ENCODE measurements at regions not wholly inside any gene's neighbourhood (a gene's known extent, or its start where the extent isn't known, plus 50 kb on each side); places are given as distances from the start of the nearest gene placed in this dataset.

DNA sequence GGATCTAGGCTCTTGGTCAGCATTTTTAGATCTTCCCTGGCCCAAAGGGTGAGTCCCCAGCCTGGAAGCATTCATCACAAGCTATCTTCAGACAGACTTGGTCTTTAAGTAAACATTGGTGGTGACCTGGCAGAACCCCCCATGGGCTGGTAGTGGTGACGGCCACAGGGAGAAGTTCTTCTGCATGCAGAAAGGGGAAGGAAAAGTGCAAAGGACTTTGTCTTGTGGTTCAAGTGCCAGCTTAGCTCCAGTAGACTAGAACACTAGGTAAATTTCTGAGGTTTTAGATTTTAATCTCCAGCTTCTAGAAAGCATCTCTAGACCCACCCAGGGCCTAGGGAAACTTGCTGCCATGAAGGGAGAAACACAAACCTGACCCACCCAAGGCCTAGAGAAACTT lies 584.0 kb downstream of the CHSY3 start:
- no peak overlapping the region for H3K27ac ChIP-seq
- H3K4me1 ChIP-seq, result no peaks in the 10 kb centered on the region
- H3K36me3 ChIP-seq, result no peaks in the 10 kb centered on the region
- no peaks in the 10 kb centered on the region for H3K9me3 ChIP-seq
- TF ChIP-seq EP300 (IDR thresholded peaks at IDR 0.05) (no peak), POLR2AphosphoS5 (IDR thresholded peaks at IDR 0.05) (no peak), CTCF (IDR thresholded peaks at IDR 0.05) (no peak), POLR2A (IDR thresholded peaks at IDR 0.05) (no peak)
- DNase-seq (ENCODE audit: low spot score in 2 of 2), result no peak
- 93% methylated on average over 1 of the region's 1 CpG for WGBS
- no peaks in the 10 kb centered on the region for H3K27me3 ChIP-seq
- H3K4me3 ChIP-seq, result no peak overlapping the region

- DNase-seq (ENCODE audit: low spot score in 2 of 2), result no peak
- Histone ChIP-seq H3K27ac (no peak overlapping the region), H3K4me1 (no peaks in the 10 kb centered on the region), H3K27me3 (no peaks in the 10 kb centered on the region), H3K36me3 (no peaks in the 10 kb centered on the region), H3K4me3 (no peak overlapping the region), H3K9me3 (no peaks in the 10 kb centered on the region)
- 73% methylated on average over 3 of the region's 9 CpGs for WGBS
- TF ChIP-seq POLR2AphosphoS5 (IDR thresholded peaks at IDR 0.05) (no peak), EP300 (IDR thresholded peaks at IDR 0.05) (no peak), POLR2A (IDR thresholded peaks at IDR 0.05) (no peak), CTCF (IDR thresholded peaks at IDR 0.05) (no peak)
Observed at GRCh38 chr5:130479045-130479804, 575.0 kb downstream of the CHSY3 start.

GRCh38 chr5:130476325-130476724 lies 572.1 kb downstream of the CHSY3 start:
- TF ChIP-seq POLR2AphosphoS5 (IDR thresholded peaks at IDR 0.05), result no peak
- TF ChIP-seq EP300 (IDR thresholded peaks at IDR 0.05), result no peak
- no peak for TF ChIP-seq POLR2A (IDR thresholded peaks at IDR 0.05)
- TF ChIP-seq CTCF (IDR thresholded peaks at IDR 0.05), result no peak
- H3K27me3 ChIP-seq, result no peaks in the 10 kb centered on the region
- no peak overlapping the region for H3K4me3 ChIP-seq
- WGBS, result 93% methylated on average over 6 of the region's 6 CpGs
- no peak overlapping the region for H3K27ac ChIP-seq
- no peaks in the 10 kb centered on the region for H3K9me3 ChIP-seq
- no peaks in the 10 kb centered on the region for H3K36me3 ChIP-seq
- no peak for DNase-seq (ENCODE audit: low spot score in 2 of 2)
- H3K4me1 ChIP-seq, result no peaks in the 10 kb centered on the region

GRCh38 chr5:130462516-130462915 lies 558.3 kb downstream of the CHSY3 start:
- H3K9me3 ChIP-seq, result peaks cover 4% of the 10 kb centered on the region
- no peaks in the 10 kb centered on the region for H3K36me3 ChIP-seq
- no peaks in the 10 kb centered on the region for H3K27me3 ChIP-seq
- TF ChIP-seq EP300 (IDR thresholded peaks at IDR 0.05), result no peak
- TF ChIP-seq CTCF (IDR thresholded peaks at IDR 0.05), result no peak
- no peak for TF ChIP-seq POLR2AphosphoS5 (IDR thresholded peaks at IDR 0.05)
- no peak for TF ChIP-seq POLR2A (IDR thresholded peaks at IDR 0.05)
- no peak overlapping the region for H3K27ac ChIP-seq
- no peak for DNase-seq (ENCODE audit: low spot score in 2 of 2)
- no peaks in the 10 kb centered on the region for H3K4me1 ChIP-seq
- 91% methylated on average over 1 of the region's 1 CpG for WGBS
- H3K4me3 ChIP-seq, result no peak overlapping the region

- Histone ChIP-seq H3K4me3 (no peak overlapping the region), H3K4me1 (no peaks in the 10 kb centered on the region), H3K36me3 (no peaks in the 10 kb centered on the region), H3K27ac (no peak overlapping the region), H3K27me3 (no peaks in the 10 kb centered on the region), H3K9me3 (peaks cover 8% of the 10 kb centered on the region)
- TF ChIP-seq POLR2AphosphoS5 (IDR thresholded peaks at IDR 0.05), result no peak
- TF ChIP-seq CTCF (IDR thresholded peaks at IDR 0.05), result no peak
- no peak for TF ChIP-seq EP300 (IDR thresholded peaks at IDR 0.05)
- no peak for TF ChIP-seq POLR2A (IDR thresholded peaks at IDR 0.05)
- WGBS, result 88% methylated on average over 2 of the region's 2 CpGs
- no peak for DNase-seq (ENCODE audit: low spot score in 2 of 2)
Observed at GRCh38 chr5:130455175-130455574, 550.9 kb downstream of the CHSY3 start.
